GM19240 (cell line): ENCODE measurements at regions not wholly inside any gene's neighbourhood (a gene's known extent, or its start where the extent isn't known, plus 50 kb on each side); places are given as distances from the start of the nearest gene placed in this dataset.

Experiments
- DNase-seq: peaks from one replicate; pipeline ENCODE4 v3.0.0; 2011; ENCODE audit warnings: low spot score; ENCODE audit not compliant: insufficient read length

GRCh38 chr7:22005151-22005550 lies 59.5 kb upstream of the CDCA7L start:
- DNase-seq = no peak

GRCh38 chr7:22002726-22003125 lies 57.0 kb upstream of the CDCA7L start:
- no peak for DNase-seq

GRCh38 chr7:22001345-22002004 lies 55.8 kb upstream of the CDCA7L start:
- peak; percentile 34 for DNase-seq

GRCh38 chr7:21999896-22000295 lies 54.2 kb upstream of the CDCA7L start:
- DNase-seq = no peak

GRCh38 chr7:21996641-21997040 lies 50.9 kb upstream of the CDCA7L start:
- no peak for DNase-seq
